HK-2 (cell line): ENCODE measurements at regions not wholly inside any gene's neighbourhood (a gene's known extent, or its start where the extent isn't known, plus 50 kb on each side); places are given as distances from the start of the nearest gene placed in this dataset.

Experiments used
- DNase-seq: peaks from one replicate; pipeline ENCODE4 v3.0.0-alpha.2; 2018; ENCODE audit not compliant: unreplicated experiment

DNA sequence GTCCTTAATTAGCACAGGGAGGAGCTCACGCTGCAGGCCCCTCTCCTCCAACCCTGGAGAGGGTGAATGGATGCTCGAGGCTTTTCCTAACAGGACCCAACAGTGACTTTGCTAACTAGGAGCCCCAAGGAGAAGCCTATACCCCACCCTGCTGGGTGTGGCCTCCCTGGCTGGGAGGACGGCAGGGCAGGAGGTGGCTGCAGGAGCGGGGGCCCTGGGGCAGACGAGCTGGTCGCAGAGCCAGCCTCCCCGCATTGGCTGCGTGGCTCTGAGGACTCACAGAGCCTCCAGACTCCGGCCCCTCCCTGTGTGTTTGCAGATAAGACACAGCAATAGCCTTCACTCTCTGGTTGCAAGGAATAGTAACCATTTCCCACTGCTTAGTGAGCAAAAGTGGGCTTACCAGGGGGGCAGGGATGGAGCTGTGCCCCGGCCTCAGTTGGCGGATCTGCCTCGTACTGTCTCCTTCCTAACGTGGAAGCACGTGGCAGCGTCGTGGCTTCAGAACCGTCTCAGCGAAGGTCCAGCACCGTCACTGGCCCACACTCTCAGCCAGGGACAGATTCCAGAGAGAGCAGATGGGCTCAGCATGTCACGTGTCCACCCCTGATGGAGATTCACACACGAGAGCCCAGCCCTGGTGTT, 1087.5 kb downstream of the BRD1 start:
- DNase-seq = no peak

GRCh38 chr22:48739348-48740085, 1088.2 kb downstream of the BRD1 start:
- no peak for DNase-seq

GRCh38 chr22:48738204-48738980, 1089.3 kb downstream of the BRD1 start:
- no peak for DNase-seq

GRCh38 chr22:48737461-48738203, 1090.0 kb downstream of the BRD1 start:
- DNase-seq = no peak

- DNase-seq = no peak
Measured at GRCh38 chr22:48736593-48737460, 1090.8 kb downstream of the BRD1 start.

DNA sequence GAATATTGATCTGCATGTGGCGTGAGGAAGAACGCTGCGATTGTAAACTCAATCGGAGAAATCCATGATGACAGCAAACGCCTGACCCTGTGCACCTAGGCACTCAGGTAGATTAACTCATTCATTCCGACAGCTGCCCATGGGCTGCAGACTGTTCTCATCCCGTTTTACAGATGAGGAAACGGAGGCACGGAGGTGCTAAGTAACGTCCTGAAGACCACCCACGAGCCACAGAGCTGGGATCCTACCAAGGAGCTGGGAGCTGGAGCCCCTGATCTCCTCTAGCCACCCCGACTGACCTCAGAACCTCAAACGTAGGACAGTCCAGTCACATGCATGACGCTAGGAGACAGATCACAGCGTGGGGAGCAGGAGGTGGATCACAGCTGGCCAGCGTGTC, 1092.7 kb downstream of the BRD1 start:
- DNase-seq = no peak

GRCh38 chr22:48734359-48734758, 1093.3 kb downstream of the BRD1 start:
- DNase-seq = no peak

DNA sequence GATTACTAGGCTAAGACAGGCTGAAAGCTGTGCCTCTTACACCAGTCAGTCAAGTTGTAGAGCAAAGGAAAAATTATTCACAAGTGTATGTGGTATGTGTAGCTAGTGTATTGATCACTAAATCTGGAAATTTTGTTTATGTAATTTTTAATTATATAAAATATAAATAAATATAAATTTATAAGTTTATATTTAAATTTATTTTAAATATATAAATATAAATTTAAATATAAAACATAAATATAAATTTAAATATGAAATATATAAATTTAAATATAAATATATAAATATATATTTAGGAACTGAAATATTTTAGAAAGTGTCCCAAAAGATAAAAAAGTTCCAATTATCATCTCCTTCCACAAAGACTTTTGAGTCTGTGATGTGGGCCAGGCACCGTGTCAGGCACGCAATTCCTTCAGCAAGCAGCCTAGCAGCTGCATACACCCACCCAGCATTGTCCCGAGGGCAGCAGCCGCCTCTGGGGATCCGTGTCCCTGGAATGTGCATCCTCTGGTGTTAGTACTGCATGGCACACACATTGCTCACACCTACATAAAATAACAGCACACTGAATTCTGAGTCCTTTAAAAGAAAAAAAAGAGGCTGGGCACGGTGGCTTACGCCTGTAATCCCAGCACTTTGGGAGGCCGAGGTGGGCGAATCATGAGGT, 1098.0 kb downstream of the BRD1 start:
- DNase-seq = no peak

- no peak for DNase-seq
Measured at GRCh38 chr22:48727454-48728058, 1100.1 kb downstream of the BRD1 start.

- no peak for DNase-seq
Measured at GRCh38 chr22:48724899-48725298, 1102.8 kb downstream of the BRD1 start.

- DNase-seq = no peak
Measured at GRCh38 chr22:48722661-48723060, 1105.0 kb downstream of the BRD1 start.

DNA sequence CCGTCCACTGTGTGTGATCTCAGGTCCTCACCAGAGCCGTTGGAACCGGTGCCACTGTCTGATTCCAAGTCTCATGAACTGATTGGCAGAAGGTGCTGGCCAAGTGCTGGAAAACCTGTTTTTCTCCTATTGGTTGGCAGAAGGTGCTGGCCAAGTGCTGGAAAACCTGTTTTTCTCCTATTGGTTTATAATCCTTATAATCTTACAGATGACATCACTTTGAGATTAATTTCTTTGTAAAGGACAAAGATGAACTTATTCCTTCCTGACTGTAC, 1106.3 kb downstream of the BRD1 start:
- no peak for DNase-seq

GRCh38 chr22:48720662-48721394, 1106.8 kb downstream of the BRD1 start:
- no peak for DNase-seq

DNA sequence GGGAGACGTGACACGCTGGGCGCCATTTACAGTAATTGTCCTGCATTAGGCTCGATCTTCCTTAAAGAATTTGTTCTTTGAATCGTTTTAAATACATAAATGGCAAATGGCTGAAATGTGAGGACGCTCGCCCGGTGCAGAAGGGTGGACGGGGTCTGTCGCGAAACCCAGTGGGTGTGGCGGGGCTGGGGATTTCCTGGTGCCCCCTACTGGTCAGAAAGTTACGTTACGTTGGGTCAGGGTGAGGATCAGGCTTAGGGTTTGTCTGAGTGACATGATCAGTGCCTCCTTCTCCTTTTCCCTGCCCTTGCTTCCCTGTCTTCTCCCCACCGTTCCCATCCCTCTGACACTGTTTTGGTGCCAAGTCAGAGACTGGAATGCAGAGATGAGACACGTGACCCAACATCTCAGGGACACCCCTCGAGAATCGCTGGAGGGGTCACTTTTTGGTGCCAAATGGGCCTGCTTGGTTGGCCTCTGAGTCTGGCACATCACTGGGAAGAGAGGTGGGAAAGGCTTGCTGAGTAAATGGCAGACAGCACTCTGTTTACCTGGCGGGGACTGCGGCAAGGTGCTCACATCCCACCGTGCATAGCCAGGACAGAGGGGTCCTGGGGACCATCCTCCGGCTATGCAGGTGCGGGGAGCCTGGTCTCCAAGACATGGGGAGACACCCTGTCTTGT, 1107.6 kb downstream of the BRD1 start:
- DNase-seq = no peak

DNA sequence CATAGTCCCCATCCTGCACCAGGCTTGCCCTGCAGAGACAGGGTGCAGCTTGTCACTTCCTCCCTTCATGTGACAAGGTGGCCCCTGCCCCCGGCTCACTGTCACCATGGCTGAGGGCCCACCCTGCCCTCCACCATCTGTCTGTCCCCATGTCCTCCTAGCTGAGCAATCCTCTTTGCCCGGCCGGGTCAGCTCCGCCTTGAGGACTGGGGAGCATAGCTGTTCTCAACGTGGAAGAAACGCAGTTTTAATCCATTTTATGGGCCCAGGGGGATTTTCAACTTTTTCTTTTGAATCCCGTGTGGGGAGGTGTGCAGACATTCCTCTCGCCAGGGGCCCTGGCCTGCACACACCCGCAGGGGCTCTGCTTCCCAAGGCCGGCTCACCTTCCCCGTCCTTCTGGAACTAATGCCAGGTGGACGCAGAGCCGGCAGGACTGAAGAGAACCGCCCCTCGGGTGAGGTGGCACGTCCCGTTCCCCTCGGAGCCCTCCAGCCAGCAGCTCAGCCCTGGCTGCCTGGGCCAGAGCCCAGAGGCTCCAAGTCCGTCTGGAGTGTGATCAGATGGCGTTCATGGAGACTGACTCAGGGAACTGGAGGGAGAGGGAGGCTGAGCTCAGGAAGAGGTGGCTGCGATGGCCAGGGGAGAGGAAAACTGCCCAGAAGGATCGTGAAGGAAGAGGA, 1108.7 kb downstream of the BRD1 start:
- DNase-seq = no peak

DNA sequence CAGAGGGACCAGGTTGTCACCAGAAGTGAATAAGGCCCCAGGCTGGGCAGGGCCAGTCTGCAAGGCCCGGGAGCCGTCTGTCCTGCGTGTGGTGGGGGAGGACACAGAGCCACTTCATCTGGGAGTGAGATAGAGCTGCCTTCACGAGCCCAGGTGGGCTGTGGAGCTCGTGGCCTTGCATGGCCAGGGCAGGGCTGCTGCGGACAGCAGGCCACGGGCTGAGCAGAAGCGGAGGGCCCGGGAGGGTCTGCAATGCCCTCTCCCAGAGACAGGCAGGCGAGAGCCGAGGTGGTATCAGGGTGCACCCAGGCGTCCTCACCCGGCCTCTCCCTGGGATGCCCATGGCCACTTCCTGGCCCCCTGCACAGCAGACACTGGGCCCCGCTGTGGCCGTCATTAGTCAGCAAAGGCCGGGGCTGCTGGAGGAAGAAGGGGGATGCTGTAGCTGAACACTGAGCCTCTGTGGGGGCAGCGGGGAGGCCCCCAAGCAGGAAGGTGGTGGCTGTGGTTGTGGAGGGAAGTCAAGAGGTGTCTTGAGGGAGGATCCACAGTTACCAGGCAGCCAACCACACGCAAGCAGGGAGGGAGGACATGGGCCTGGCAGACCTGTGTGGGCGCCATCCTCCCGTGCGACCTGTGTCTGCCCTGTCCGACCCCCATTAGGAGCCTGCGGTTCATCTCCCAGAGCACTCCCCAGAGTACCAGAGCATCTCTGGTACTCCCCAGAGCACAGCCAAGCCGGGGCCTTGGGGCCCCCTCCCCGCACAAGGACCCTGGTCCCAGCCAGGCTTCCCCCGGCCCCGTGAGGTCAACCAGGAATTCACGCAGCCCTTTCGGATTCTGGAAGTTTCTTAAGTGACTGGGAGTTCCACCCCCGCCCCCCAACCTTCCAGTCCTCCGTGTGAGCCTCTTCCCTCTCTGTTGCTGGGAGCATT, 1109.5 kb downstream of the BRD1 start:
- no peak for DNase-seq

- DNase-seq = no peak
Measured at GRCh38 chr22:48717076-48717810, 1110.4 kb downstream of the BRD1 start.
